Peyer's patch (tissue), 4 donors: ENCODE measurements at regions not wholly inside any gene's neighbourhood (a gene's known extent, or its start where the extent isn't known, plus 50 kb on each side); places are given as distances from the start of the nearest gene placed in this dataset.

ENCODE experiments used
- POLR2A ChIP-seq, 2 donors: fragments of 450-650 bp; IDR thresholded peaks; one replicate each; pipeline ENCODE4 v1.5.1; 2017; ENCODE audit warnings: antibody characterized with exemption in 2 of 2, mild to moderate bottlenecking in 2 of 2, moderate library complexity in 2 of 2
- TF ChIP-seq, protein P1 (sequence below), 6 experiments: fragments of 450-650 bp in 4 of 6; fragments of 200-600 bp in 2 of 6; sonication (generic) in 1 of 6; IDR thresholded peaks; one replicate each; pipeline ENCODE4 v1.5.1; 2017 to 2019; ENCODE audit warnings: antibody characterized with exemption in 6 of 6, mild to moderate bottlenecking in 3 of 6, moderate library complexity in 1 of 6

GRCh38 chr6:81831274-81831673 lies 78.8 kb upstream of the TENT5A start:
- TF ChIP-seq, protein P1, sequence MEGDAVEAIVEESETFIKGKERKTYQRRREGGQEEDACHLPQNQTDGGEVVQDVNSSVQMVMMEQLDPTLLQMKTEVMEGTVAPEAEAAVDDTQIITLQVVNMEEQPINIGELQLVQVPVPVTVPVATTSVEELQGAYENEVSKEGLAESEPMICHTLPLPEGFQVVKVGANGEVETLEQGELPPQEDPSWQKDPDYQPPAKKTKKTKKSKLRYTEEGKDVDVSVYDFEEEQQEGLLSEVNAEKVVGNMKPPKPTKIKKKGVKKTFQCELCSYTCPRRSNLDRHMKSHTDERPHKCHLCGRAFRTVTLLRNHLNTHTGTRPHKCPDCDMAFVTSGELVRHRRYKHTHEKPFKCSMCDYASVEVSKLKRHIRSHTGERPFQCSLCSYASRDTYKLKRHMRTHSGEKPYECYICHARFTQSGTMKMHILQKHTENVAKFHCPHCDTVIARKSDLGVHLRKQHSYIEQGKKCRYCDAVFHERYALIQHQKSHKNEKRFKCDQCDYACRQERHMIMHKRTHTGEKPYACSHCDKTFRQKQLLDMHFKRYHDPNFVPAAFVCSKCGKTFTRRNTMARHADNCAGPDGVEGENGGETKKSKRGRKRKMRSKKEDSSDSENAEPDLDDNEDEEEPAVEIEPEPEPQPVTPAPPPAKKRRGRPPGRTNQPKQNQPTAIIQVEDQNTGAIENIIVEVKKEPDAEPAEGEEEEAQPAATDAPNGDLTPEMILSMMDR (IDR thresholded peaks at IDR 0.05), result no peak
- no peak for TF ChIP-seq POLR2A (IDR thresholded peaks at IDR 0.05)
